Panc1 (cell line): ENCODE measurements at regions not wholly inside any gene's neighbourhood (a gene's known extent, or its start where the extent isn't known, plus 50 kb on each side); places are given as distances from the start of the nearest gene placed in this dataset.

ENCODE experiments used
- ATAC-seq: fragments of 200-7000 bp; cut with Tn5 transposase; 2 replicates; pipeline ENCODE4 v1.9.1; 2020; ENCODE audit warnings: mild to moderate bottlenecking, moderate library complexity
- BruUV-seq: library from RNA; stranded (reverse); fragments of 400-500 nt; replicated peaks from 2 replicates; lab custom pipeline; 2021; lab: Mats Ljungman, UMichigan
- CTCF ChIA-PET: fragments of 300-600 bp; sonication (Branson Sonifier 250); formaldehyde crosslinking; loops from one replicate; lab custom pipeline; 2022; ENCODE audit warnings: antibody characterized with exemption; lab: Charles Lee
- POLR2A ChIA-PET: fragments of 300-600 bp; sonication (Branson Sonifier 250); formaldehyde crosslinking; loops from one replicate; lab custom pipeline; 2022; ENCODE audit warnings: antibody characterized with exemption; lab: Charles Lee
- DNase-seq: peaks from one replicate; pipeline ENCODE4 v3.0.0-alpha.2; 2010; ENCODE audit warnings: low read depth, low spot score
- H3K27ac ChIP-seq: 2 replicates; pipeline ENCODE4 v1.5.1; 2011; ENCODE audit warnings: mild to moderate bottlenecking, low read length, inconsistent platforms
- H3K27me3 ChIP-seq: fragments of 200-500 bp; sonication (Bioruptor generic); 2 replicates; pipeline ENCODE4 v1.6.0; 2014; ENCODE audit warnings: low read length, inconsistent platforms; ENCODE audit not compliant: control insufficient read depth, insufficient read depth
- H3K36me3 ChIP-seq: fragments of 200-500 bp; sonication (Bioruptor generic); 2 replicates; pipeline ENCODE4 v1.5.1; 2014; ENCODE audit warnings: inconsistent platforms, mild to moderate bottlenecking, low read length, moderate library complexity; ENCODE audit not compliant: control insufficient read depth, insufficient read depth
- H3K4me1 ChIP-seq: 2 replicates; pipeline ENCODE4 v1.5.1; 2011; ENCODE audit warnings: inconsistent platforms, mild to moderate bottlenecking, low read length, moderate library complexity; ENCODE audit not compliant: control insufficient read depth, insufficient read depth
- H3K4me3 ChIP-seq, 2 experiments: 2 replicates each; pipeline ENCODE4 v1.5.1; 2011 to 2012; ENCODE audit warnings: low read depth in 2 of 2, low read length in 2 of 2, mild to moderate bottlenecking in 2 of 2, inconsistent platforms in 1 of 2, moderate library complexity in 1 of 2
- H3K9me3 ChIP-seq: fragments of 200-500 bp; sonication (Bioruptor generic); 2 replicates; pipeline ENCODE4 v1.5.1; 2014; ENCODE audit warnings: low read depth, mild to moderate bottlenecking, inconsistent platforms, low read length, moderate library complexity; ENCODE audit not compliant: control insufficient read depth, insufficient read depth
- CTCF ChIP-seq: fragments of 450-650 bp; IDR thresholded peaks from 2 replicates; pipeline ENCODE4 v1.5.1; 2017; ENCODE audit warnings: mild to moderate bottlenecking
- POLR2AphosphoS5 ChIP-seq: IDR thresholded peaks from 2 replicates; pipeline ENCODE4 v1.6.1; 2012; ENCODE audit warnings: mild to moderate bottlenecking, low read depth, low read length, moderate library complexity
- SIN3A ChIP-seq: IDR thresholded peaks from 2 replicates; pipeline ENCODE4 v1.6.1; 2012; ENCODE audit warnings: low read depth, mild to moderate bottlenecking, low read length, moderate library complexity, borderline replicate concordance; ENCODE audit not compliant: insufficient read depth
- TCF7L2 ChIP-seq: IDR thresholded peaks from 2 replicates; pipeline ENCODE4 v1.6.1; 2011; ENCODE audit warnings: mild to moderate bottlenecking, low read depth, low read length, inconsistent platforms
- in situ Hi-C: cut with HindIII; loops from 2 replicates; pipeline ENCODE4 v1.10.0; 2016; ENCODE audit warnings: low sequenced_read_pairs, low pct_unique_long_range_greater_than_20kb
- intact Hi-C: fragments of 100-400 bp; cut with micrococcal nuclease; formaldehyde crosslinking; loops from one replicate; pipeline ENCODE4 v1.10.0; 2022; ENCODE audit not compliant: unreplicated experiment
- TF ChIP-seq, protein P1 (sequence below), 2 experiments: IDR thresholded peaks; 2 replicates each; pipeline ENCODE4 v1.6.1; 2011 to 2012; ENCODE audit warnings: low read depth in 2 of 2, control low read depth in 1 of 2, low read length in 1 of 2, mild to moderate bottlenecking in 1 of 2, moderate library complexity in 1 of 2; ENCODE audit not compliant: insufficient read depth in 1 of 2

DNA sequence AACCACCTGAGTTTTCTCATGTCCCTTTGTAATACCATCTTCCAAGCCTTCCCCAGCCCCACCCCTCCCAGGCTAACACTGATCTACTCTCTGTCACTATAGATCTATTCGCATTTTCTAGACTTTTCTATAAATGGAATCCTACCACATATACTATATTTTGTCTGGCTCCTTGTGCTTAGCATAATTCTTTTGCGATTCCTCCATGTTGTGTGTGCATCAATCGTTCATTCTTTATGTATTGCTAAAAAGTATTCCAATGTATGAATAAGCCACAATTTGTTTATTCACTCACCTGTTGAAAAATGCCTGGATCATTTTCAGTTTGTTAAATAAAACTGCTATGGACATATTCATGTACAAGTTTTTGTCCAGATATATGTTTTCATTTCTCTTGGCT, 66.7 kb upstream of the DPT start:
- CTCF ChIA-PET: no interaction called here
- POLR2A ChIA-PET: no interaction called here
- intact Hi-C loops: no loop called here
- no TSS peak for BruUV-seq
- TF ChIP-seq, protein P1, sequence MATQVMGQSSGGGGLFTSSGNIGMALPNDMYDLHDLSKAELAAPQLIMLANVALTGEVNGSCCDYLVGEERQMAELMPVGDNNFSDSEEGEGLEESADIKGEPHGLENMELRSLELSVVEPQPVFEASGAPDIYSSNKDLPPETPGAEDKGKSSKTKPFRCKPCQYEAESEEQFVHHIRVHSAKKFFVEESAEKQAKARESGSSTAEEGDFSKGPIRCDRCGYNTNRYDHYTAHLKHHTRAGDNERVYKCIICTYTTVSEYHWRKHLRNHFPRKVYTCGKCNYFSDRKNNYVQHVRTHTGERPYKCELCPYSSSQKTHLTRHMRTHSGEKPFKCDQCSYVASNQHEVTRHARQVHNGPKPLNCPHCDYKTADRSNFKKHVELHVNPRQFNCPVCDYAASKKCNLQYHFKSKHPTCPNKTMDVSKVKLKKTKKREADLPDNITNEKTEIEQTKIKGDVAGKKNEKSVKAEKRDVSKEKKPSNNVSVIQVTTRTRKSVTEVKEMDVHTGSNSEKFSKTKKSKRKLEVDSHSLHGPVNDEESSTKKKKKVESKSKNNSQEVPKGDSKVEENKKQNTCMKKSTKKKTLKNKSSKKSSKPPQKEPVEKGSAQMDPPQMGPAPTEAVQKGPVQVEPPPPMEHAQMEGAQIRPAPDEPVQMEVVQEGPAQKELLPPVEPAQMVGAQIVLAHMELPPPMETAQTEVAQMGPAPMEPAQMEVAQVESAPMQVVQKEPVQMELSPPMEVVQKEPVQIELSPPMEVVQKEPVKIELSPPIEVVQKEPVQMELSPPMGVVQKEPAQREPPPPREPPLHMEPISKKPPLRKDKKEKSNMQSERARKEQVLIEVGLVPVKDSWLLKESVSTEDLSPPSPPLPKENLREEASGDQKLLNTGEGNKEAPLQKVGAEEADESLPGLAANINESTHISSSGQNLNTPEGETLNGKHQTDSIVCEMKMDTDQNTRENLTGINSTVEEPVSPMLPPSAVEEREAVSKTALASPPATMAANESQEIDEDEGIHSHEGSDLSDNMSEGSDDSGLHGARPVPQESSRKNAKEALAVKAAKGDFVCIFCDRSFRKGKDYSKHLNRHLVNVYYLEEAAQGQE (IDR thresholded peaks at IDR 0.05; ENCODE audit: insufficient read depth in 1 of 2, low read depth in 2 of 2, low read length in 1 of 2): no peak
- TF ChIP-seq TCF7L2: no peak
- no peak for TF ChIP-seq SIN3A
- no peak for TF ChIP-seq CTCF
- TF ChIP-seq POLR2AphosphoS5: no peak
- Histone ChIP-seq H3K4me1 (no peaks in the 10 kb centered on the region), H3K36me3 (no peaks in the 10 kb centered on the region), H3K4me3 (no peak overlapping the region), H3K9me3 (no peaks in the 10 kb centered on the region), H3K27ac (no peak overlapping the region), H3K27me3 (no peaks in the 10 kb centered on the region)
- ATAC-seq (no peak), DNase-seq (no peak)
- in situ Hi-C loops: no loop called here

GRCh38 chr1:168799927-168800605, 71.1 kb upstream of the DPT start:
- no TSS peak for BruUV-seq
- CTCF ChIA-PET: no interaction called here
- no peaks in the 10 kb centered on the region for H3K9me3 ChIP-seq
- POLR2A ChIA-PET: no interaction called here
- ATAC-seq: no peak
- no peak for DNase-seq
- no peaks in the 10 kb centered on the region for H3K4me1 ChIP-seq
- H3K27ac ChIP-seq: no peak overlapping the region
- H3K36me3 ChIP-seq: no peaks in the 10 kb centered on the region
- no peak overlapping the region for H3K4me3 ChIP-seq
- in situ Hi-C loops (no loop called here), intact Hi-C loops (no loop called here)
- TF ChIP-seq, protein P1 (IDR thresholded peaks at IDR 0.05; ENCODE audit: insufficient read depth in 1 of 2, low read depth in 2 of 2, low read length in 1 of 2): no peak
- no peak for TF ChIP-seq SIN3A
- H3K27me3 ChIP-seq: no peaks in the 10 kb centered on the region
